ENCODE measurements at regions not wholly inside any gene's neighbourhood (a gene's known extent, or its start where the extent isn't known, plus 50 kb on each side); places are given as distances from the start of the nearest gene placed in this dataset.

DNA sequence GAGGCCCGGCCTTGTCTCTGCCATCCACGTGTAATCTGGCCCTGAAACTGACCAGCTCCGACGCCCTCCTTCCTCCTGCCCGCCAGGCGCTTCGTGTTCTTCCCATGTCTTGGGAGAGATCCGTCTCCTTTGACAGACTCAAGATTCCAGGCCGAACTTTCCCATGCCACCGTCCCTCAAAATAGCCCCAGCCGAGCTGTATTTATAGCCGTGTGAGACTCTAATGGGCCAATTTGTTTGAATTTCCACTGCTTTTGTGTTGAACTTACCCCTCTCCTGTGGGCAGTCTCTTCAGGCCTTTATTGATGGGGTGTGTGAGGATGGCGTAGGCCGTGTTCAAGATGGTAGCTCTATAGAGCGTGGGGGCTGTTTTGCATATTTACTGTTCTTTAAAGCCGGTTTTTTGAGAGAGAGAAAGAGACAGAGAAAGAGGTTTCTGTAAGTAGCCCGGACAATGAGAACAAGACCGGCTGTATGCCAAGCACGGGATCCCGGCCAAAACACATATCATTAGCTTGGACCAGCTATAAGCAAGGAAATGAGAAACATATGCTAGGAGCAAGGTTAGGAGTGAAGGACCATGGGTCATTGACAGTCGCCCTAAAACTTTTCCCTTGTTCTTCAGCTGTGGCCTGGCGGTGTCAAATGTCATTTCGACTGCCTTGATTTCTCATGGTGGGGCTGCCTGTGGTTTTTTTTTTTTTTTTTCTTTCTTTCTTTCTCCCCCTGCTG lies 124.5 kb upstream of the ZFHX3 start:
- DNase-seq: no peak

DNA sequence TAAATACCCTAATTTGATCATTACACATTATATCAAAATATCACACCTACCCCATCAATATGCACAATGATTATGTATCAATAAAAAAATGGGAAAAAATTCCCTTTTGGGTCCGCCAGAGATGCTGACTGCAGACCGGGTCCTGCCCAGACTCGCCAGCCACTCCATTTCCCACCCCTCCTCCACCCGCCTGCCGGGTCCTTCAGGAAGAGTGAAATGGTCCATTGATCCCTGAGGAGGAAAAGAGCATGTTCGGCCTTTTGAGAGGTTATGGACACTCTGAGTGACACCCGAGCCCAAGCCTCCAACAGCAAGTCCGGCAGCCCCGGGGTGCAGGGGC lies 123.9 kb upstream of the ZFHX3 start:
- no peak for DNase-seq

GRCh38 chr16:73171380-73171779 lies 123.5 kb upstream of the ZFHX3 start:
- no peak for DNase-seq

GRCh38 chr16:73170612-73171038 lies 122.7 kb upstream of the ZFHX3 start:
- DNase-seq: no peak

- no peak for DNase-seq
These were observed 119.1 kb upstream of the ZFHX3 start for GRCh38 chr16:73166947-73167550.

DNA sequence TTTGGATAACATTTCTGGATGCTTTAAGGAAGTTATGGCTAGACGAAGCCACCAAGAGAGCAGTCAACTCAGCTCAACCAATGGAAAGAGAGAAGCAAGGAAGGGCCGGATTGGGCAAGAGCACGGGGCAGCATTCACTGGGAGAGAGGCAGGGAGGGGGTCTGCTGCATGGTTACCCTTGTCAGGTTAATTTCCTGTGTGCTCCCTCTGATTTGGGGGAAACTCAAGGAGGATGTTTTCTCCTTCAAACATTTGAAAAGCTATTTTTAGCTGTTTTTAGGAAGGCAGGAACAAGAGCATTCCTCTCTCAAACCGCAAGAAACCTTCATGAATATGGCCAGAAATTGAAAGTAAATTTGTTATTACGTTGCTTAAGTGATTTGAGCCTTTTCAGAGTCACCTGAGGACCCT lies 118.5 kb upstream of the ZFHX3 start:
- DNase-seq: no peak

DNA sequence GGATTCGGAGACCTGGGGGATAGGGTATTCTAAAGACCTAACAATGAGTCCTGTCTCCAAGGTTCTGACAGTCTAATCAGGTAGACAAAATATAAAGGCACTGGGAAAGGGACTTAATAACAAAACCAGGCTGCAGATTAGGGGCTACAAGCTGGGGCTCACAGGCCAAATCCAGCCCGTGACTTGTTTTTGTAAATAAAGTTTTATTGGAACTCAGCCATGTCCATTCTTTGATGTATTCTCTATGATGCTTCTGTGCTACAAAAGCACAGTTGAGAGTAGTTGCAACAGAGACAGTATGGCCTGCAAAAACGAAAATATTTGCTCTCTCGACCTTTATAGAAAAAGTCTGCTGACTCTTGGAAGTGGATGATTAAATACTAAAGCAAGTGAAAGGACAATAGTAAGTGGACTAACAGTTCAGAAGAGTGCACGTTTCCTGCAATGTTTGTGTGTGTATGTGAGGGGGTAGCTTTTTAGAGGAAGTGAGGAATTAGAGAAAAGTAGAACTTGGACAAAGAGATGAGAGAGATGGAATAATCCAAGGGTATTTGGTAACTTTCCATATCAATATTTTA lies 115.4 kb upstream of the ZFHX3 start:
- no peak for DNase-seq

DNA sequence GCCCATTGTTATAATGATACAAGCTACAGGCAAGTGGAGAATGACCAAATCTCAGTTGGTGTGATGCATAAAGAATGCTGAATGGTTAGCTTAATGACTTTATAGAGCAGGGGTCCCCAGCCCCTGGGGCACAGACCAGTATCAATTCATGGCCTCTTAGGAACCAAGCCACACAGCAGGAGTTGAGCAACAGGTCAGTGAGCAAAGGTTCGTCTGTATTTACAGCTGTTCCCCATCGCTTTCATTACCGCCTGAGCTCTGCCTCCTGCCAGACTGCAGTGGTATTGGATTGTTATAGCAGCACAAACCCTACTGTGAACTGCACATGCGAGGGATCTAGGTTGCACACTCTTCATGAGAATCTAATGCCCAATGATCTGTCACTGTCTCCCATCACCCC lies 114.0 kb upstream of the ZFHX3 start:
- DNase-seq: no peak

- no peak for DNase-seq
These were observed 111.4 kb upstream of the ZFHX3 start for GRCh38 chr16:73159296-73159695.

GRCh38 chr16:73157861-73158260 lies 109.9 kb upstream of the ZFHX3 start:
- no peak for DNase-seq

DNA sequence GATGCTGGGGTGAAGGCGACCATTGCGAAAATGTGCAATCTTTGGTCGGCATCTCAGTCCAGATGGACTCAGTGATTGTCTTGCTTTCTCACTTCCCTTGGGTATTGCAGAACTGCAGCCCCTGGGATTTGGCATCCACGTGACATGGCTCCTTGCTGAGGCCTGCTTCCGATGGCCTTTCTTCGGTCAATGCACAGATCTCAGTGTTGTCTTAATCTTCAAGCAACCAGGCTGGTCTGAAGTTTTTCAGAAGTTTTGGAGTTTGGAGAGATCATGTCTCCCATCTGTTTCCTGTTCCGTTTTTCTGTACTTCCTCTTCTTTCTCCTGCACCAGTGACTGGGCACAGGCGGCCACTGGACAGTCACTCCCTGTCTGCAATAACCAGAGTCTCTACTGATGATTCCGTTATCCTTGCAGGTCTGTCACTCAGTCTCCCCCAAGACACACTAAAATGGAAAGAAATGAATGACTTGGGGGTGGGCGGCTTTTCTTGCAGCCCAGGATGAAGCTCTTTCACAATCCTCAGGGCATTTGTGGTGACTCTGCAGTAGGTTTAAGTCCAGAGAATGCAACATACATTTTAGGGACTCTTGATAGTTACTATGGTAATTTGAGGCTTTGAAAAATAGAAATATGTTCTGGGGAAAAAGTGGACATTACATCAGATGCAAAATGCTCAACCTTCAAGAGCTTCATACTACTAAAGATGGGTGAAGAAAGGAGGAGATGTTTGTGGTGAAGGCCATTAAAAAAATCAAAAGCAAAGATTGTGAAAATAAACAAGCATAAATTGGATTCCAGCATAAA lies 106.3 kb upstream of the ZFHX3 start:
- no peak for DNase-seq

DNA sequence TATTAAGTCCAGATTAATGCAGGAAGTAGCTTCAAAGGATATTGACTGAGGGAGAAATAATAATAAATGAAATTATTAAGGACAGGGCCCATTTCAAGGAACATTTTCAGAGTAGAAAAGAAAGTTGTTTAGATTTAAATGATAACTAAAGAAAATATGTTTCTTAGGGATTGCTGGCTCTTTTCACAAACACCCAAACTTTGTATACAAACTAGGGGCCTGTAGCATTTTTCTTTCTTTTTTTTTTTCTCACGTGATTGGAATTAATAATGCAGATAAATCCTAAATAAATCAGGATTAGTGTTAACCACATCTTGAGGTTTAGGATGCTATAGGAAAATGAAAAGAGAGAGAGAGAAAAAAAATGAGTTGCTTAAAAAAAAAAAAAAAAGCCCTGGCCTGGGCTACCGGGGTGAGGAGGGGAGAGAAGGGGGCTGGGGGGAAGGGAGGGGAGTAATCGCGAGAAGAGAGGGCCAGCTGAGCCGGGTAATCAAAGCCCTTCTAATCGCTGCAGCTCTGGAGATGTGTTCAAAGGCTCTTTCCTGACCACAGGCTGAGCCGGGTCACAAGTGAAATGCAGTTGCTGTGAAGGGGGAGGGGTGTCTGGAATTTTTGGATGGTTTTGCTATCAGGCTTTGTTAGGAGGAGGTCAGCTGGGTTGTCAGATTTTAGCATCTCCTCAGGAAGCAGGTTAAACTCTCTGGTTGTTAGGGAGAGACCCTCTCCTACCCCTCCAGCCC lies 104.6 kb upstream of the ZFHX3 start:
- no peak for DNase-seq

DNA sequence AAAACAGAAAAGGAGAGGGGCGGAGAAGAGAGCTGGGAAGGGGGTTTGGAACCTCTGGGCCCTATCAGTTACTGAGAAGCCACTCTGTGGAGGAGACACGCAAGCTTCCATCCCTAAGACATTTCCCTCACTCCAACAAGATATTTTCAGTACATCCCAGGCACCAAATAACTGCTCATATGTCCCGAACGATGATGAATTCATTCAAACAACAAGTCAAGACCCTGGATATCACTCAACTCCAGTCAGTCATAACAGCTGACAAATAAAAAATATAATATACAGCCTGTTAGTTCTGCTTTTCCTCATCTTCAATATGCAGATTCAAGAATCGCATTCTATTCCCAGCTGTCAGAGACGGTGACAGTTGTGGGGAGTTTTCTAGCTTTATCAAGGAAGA lies 104.0 kb upstream of the ZFHX3 start:
- DNase-seq: no peak

DNA sequence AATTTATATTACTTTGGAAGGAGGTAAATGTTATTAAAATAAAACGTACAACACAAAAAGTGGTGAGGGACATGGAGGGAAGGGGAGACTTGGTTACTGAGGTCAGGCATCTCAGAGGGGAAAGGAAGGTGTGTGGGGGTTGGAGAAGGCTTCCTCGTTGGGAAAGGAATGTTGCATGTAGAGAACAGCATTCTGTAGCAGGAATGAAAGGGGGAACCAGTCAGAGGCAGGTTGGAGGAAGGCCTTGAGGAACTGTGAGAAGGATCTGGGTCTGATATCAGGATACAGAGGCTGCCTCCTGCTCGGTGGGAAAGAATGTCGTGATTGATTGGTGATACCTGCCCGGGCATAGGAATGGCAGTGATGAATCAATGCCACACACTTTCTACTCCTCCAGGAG lies 103.3 kb upstream of the ZFHX3 start:
- DNase-seq: no peak

GRCh38 chr16:73150786-73151185 lies 102.9 kb upstream of the ZFHX3 start:
- no peak for DNase-seq

GRCh38 chr16:73149334-73149733 lies 101.4 kb upstream of the ZFHX3 start:
- DNase-seq: no peak

DNA sequence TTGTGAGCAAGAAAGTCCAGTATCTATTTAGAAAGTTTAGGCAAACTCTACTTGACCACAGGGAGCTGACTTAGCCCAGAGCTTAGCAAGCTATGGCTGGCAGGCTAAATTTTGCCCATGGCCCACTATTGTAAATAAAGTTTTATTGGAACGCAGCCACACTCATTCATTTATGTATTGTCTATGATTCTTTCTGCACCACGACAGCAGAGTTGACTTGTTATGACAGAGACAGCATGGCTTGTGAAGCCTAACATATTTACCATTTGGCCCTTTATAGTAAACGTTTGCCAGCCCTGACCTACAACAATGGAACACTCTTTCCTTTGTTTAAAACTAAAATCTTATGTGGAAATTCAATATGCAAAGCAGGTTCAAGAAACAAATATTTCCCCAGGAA lies 100.0 kb upstream of the ZFHX3 start:
- DNase-seq: no peak

DNA sequence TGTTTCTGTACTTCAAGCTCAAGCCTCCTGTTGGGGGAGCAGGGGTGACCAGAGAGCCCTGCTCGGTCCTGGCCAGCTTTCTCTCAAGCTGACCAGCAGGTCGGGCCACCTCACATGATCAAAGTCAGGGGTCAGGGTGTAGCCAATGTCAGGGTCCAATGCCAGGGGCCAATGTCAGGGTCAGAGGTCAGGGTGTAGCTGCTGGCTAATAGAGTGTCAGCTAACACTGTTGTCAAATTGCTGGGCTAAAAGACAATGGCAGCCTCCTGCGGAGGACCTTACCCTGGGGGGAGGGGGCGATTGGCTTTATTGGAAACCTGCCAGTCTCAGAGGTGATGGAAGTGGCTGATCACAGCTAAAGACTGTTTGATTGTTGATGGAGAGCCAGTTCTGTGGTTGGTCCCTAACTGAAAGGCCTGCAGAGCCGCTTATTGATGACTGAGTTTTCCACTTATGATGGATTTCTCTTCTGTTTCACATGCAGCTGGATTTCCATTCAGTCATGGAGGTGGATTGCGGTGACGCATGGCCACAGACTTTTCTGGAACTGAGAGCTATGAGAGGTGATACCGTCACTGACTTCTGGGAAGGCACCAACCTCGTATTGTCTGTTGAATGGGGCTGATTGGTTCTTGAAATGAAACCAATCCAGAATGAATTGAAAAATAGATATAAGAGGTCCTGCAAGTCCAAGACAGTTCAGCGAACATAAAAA lies 97.4 kb upstream of the ZFHX3 start:
- no peak for DNase-seq

DNA sequence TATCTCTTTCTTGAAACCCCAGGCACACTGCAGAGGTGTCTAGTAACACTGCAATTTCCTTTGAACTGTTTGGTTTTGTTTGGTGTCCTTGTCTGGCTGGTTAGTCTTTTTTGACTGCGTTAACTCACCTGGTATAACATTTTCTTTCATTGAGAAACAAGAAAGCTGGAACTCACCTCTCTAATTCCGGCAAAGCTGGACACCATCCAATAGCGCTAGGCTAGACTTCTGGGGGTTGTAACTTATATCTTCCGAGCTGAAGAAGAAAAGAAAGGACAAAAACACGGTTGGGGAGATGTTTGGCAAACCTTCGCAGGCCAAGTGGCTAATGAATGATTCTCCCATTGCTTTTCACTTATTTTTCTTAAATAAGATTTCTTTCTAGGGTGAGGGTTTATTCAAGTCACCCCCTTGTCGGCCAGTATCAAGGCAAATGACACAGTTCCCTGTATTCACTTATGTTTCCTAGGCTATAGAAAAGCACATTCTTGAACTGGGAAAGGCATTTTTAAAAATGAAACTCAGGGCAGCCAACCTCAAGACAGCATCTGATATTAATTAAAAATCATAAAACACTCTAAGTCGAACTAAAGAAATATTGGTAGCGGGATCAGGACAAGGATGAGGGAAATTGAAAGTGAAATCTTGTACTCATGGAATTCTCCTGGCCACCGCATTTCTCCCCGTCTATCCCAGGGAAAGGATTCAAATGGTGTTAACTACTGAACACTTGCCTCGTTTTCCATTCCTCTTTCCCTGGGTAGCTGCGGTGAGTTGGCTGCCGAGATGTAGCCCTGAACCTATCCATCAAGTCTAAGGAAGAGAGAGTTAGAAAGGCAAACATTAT lies 95.9 kb upstream of the ZFHX3 start:
- DNase-seq: no peak

- no peak for DNase-seq
These were observed 95.1 kb upstream of the ZFHX3 start for GRCh38 chr16:73143002-73143401.

DNA sequence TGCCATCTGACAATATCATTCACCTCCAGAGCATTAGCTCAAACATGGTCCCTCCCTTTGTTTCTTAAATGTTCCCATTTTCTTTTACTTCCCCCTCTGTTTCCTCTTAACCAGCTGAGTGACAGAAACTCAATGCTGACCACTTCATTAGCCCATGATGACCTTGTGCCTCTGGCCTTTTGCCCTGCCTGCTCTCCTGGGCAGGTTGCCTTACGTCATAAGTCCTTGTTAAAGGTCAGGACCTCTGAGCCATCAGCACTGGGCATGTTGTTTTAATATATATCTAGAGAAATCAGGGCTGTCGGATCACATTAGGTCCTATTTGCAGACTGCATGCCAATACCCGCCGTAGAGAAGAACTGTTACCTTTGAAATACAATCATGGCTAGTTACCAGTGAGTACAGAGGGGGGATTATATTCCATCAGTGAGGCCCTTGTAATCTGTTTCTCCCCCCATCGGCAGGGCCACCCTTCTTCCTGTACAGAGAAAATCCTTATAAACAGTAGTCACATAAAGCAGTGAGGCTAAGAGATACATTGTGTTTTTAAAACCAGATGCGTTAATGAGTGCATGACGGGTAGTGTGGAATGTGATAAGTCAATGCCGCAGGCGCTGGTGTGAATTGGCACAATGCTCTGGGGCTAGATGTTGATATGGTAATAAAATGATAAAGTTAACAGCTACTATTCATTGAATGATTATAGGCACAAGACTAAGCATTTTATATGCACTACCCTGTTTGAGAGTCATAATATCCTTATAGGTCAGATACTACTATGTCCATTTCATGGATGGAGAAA lies 94.3 kb upstream of the ZFHX3 start:
- no peak for DNase-seq

All from activated CD4-positive, alpha-beta T cell treated with anti-CD3 and anti-CD28 coated beads, Interleukin-2, amount 50 U/mL, for 16 hours (primary cell).